GM12878 (cell line): ENCODE measurements at regions not wholly inside any gene's neighbourhood (a gene's known extent, or its start where the extent isn't known, plus 50 kb on each side); places are given as distances from the start of the nearest gene placed in this dataset.

ENCODE experiments used
- ATAC-seq: fragments of 200-7000 bp; cut with Tn5 transposase; 3 replicates; pipeline ENCODE4 v1.9.1; 2020; ENCODE audit warnings: mild to moderate bottlenecking, moderate library complexity
- BruUV-seq: library from RNA; stranded (reverse); fragments of 400-500 nt; replicated peaks from 2 replicates; lab custom pipeline; 2021; lab: Mats Ljungman, UMichigan
- CTCF ChIA-PET: fragments of 300-600 bp; sonication (Branson Sonifier 250); formaldehyde crosslinking; extraction: SDS; loops from one replicate; lab custom pipeline; 2021; ENCODE audit warnings: inconsistent platforms; lab: Yijun Ruan, JAX
- POLR2A ChIA-PET: fragments of 350-600 bp; formaldehyde crosslinking; extraction: SDS; loops from one replicate; lab custom pipeline; 2021; ENCODE audit warnings: inconsistent platforms; lab: Charles Lee
- RAD21 ChIA-PET: fragments of 300-600 bp; sonication (Branson Sonifier 250); formaldehyde crosslinking; loops from one replicate; lab custom pipeline; 2023; ENCODE audit warnings: antibody characterized with exemption; ENCODE audit not compliant: unreplicated experiment; lab: Charles Lee
- SMC1A ChIA-PET: fragments of 300-600 bp; sonication (Branson Sonifier 250); formaldehyde crosslinking; loops from one replicate; lab custom pipeline; 2023; ENCODE audit not compliant: unreplicated experiment, uncharacterized antibody; lab: Charles Lee
- DNase-seq: peaks from one replicate; pipeline ENCODE4 v3.0.0-alpha.2; 2011; ENCODE audit warnings: low read depth, low spot score
- FAIRE-seq: peaks from 3 replicates; lab custom pipeline; 2011; peaks lifted over from hg19 to GRCh38; lab: Jason Lieb, UNC
- H2AFZ ChIP-seq: 2 replicates; pipeline ENCODE4 v1.6.0; 2011; ENCODE audit warnings: low read depth, low read length, control low read depth; ENCODE audit not compliant: control insufficient read depth
- H3K27ac ChIP-seq: 2 replicates; pipeline ENCODE4 v1.5.1; 2011; ENCODE audit warnings: control low read depth; ENCODE audit not compliant: control insufficient read depth, insufficient read depth
- H3K27me3 ChIP-seq, 2 experiments: replicated peaks in 1 of 2; 2 replicates each; pipeline versions ENCODE4 v1.6.0 to v1.6.1; 2011; ENCODE audit warnings: low read length in 1 of 2; ENCODE audit not compliant: control insufficient read depth in 2 of 2, insufficient read depth in 2 of 2
- H3K36me3 ChIP-seq, 2 experiments: 2 replicates each; pipeline ENCODE4 v1.5.1; 2011; ENCODE audit warnings: low read length in 1 of 2; ENCODE audit not compliant: control insufficient read depth in 2 of 2, insufficient read depth in 2 of 2
- H3K4me1 ChIP-seq: 2 replicates; pipeline ENCODE4 v1.6.1; 2011; ENCODE audit warnings: mild to moderate bottlenecking, low read length, moderate library complexity, mixed read lengths; ENCODE audit not compliant: control insufficient read depth, insufficient read depth
- H3K4me2 ChIP-seq: 2 replicates; pipeline ENCODE4 v1.6.0; 2011; ENCODE audit warnings: control low read depth; ENCODE audit not compliant: control insufficient read depth, insufficient read depth
- H3K4me3 ChIP-seq: fragments of 200-600 bp; sonication (generic); 2 replicates; pipeline ENCODE4 v1.5.1; 2016
- H3K79me2 ChIP-seq: 2 replicates; pipeline ENCODE4 v1.6.0; 2011; ENCODE audit warnings: low read length; ENCODE audit not compliant: control insufficient read depth, insufficient read depth
- H3K9ac ChIP-seq: 2 replicates; pipeline ENCODE4 v1.8.0; 2011; ENCODE audit warnings: low read length, control low read depth, mixed read lengths; ENCODE audit not compliant: control insufficient read depth, insufficient read depth
- H3K9me3 ChIP-seq: replicated peaks from 3 replicates; pipeline ENCODE4 v1.5.1; 2011; ENCODE audit warnings: mild to moderate bottlenecking, low read length; ENCODE audit not compliant: control insufficient read depth, insufficient read depth
- H4K20me1 ChIP-seq: 2 replicates; pipeline ENCODE4 v1.6.0; 2011; ENCODE audit not compliant: control insufficient read depth, insufficient read depth
- BCL11A ChIP-seq: IDR thresholded peaks from 2 replicates; pipeline ENCODE4 v1.6.1; 2011; ENCODE audit warnings: low read depth, low read length
- ZNF217 ChIP-seq: fragments of 450-650 bp; IDR thresholded peaks from 2 replicates; pipeline ENCODE4 v1.6.1; 2017; ENCODE audit warnings: antibody characterized with exemption, mild to moderate bottlenecking
- WGBS: methylation state at CpG from one replicate; pipeline ENCODE4 v1.1.6; 2016; ENCODE audit warnings: low lambda C conversion rate; ENCODE audit not compliant: insufficient replicate concordance, insufficient coverage; ENCODE audit errors: missing lambda C conversion rate; 5-methylcytosine and 5-hydroxymethylcytosine counted together
- in situ Hi-C: fragments of 300-500 bp; cut with MboI; formaldehyde crosslinking; loops from 9 replicates; pipeline ENCODE4 v1.14.3; 2018; ENCODE audit warnings: mixed read lengths
- intact Hi-C: fragments of 100-400 bp; cut with micrococcal nuclease; formaldehyde crosslinking; loops from one replicate; pipeline ENCODE4 v1.14.2; 2022; ENCODE audit not compliant: unreplicated experiment

DNA sequence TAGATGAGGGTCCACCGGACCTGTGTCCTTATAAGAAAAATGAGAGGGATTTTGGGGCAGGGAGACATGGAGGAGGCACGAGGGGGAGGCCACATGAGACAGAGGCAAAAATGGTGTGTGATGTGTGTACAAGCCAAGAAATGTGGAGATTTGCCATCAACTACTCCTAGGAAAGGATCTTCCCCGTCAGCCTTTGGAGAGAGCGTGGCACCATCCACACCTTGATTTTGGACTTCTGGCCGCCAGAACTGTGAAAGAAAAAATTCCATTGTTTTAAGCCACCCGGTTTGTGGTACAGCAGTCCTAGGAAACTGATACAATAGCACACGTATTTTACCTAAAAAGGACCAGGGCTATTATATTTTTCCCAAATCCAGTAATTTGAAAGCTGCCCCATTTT is 829.0 kb upstream of the SALL3 start:
- Histone ChIP-seq H3K9ac (no peak overlapping the region), H3K4me1 (no peaks in the 10 kb centered on the region), H3K27me3 (no peaks in the 10 kb centered on the region), H3K36me3 (no peaks in the 10 kb centered on the region), H3K4me3 (no peak overlapping the region), H3K79me2 (no peaks in the 10 kb centered on the region), H3K9me3 (no peaks in the 10 kb centered on the region; the same call in 1 of the 3 replicates), H4K20me1 (no peaks in the 10 kb centered on the region), H3K4me2 (no peak overlapping the region), H2AFZ (no peak overlapping the region)
- POLR2A ChIA-PET: no interaction called here
- BruUV-seq: no TSS peak
- intact Hi-C loops: no loop called here
- no peak for FAIRE-seq
- RAD21 ChIA-PET: no interaction called here
- 18% methylated on average over 7 of the region's 7 CpGs for WGBS
- TF ChIP-seq BCL11A: no peak
- TF ChIP-seq, all 136 proteins: peak for 0
- no peak for DNase-seq
- in situ Hi-C loops: no loop called here
- SMC1A ChIA-PET: no interaction called here
- ATAC-seq: no peak
- CTCF ChIA-PET: no interaction called here
- H3K27ac ChIP-seq: no peak overlapping the region

GRCh38 chr18:78151234-78151633 is 828.4 kb upstream of the SALL3 start:
- no peak for TF ChIP-seq ZNF217
- no peak overlapping the region for H3K4me3 ChIP-seq
- no peak overlapping the region for H3K4me2 ChIP-seq
- H3K36me3 ChIP-seq: no peaks in the 10 kb centered on the region
- H3K9ac ChIP-seq: no peak overlapping the region
- H4K20me1 ChIP-seq: no peaks in the 10 kb centered on the region
- RAD21 ChIA-PET: no interaction called here
- CTCF ChIA-PET: no interaction called here
- H3K4me1 ChIP-seq: no peaks in the 10 kb centered on the region
- H2AFZ ChIP-seq: no peak overlapping the region
- WGBS: 40% methylated on average over 9 of the region's 9 CpGs
- no peaks in the 10 kb centered on the region; the same call in 1 of the 3 replicates for H3K9me3 ChIP-seq
- DNase-seq (no peak), FAIRE-seq (no peak), ATAC-seq (no peak)
- SMC1A ChIA-PET: no interaction called here
- POLR2A ChIA-PET: no interaction called here
- BruUV-seq: no TSS peak
- intact Hi-C loops: no loop called here
- in situ Hi-C loops: no loop called here
- H3K79me2 ChIP-seq: no peaks in the 10 kb centered on the region
- H3K27me3 ChIP-seq: no peaks in the 10 kb centered on the region
- H3K27ac ChIP-seq: no peak overlapping the region
